NCI-H2227 (cell line): ENCODE measurements at regions not wholly inside any gene's neighbourhood (a gene's known extent, or its start where the extent isn't known, plus 50 kb on each side); places are given as distances from the start of the nearest gene placed in this dataset.
"Not testable (repeated sequence)": the region's sequence is repeated elsewhere in the genome, so short reads cannot be mapped to it uniquely, and the experiment has no call there.

Experiments used
- DNase-seq: peaks from one replicate; lab custom pipeline; 2025; ENCODE audit not compliant: unreplicated experiment; lab: John Stamatoyannopoulos, UW

- DNase-seq: no peak
Measured at GRCh38 chr6:131336596-131336995, 201.3 kb downstream of the AKAP7 start.

GRCh38 chr6:131346896-131347295 lies 211.6 kb downstream of the AKAP7 start:
- not testable (repeated sequence) for DNase-seq

GRCh38 chr6:131348572-131348971 lies 213.3 kb downstream of the AKAP7 start:
- DNase-seq: no peak

- DNase-seq: no peak
Measured at GRCh38 chr6:131349199-131349598, 213.9 kb downstream of the AKAP7 start.

- DNase-seq: no peak
Measured at GRCh38 chr6:131353106-131353505, 217.8 kb downstream of the AKAP7 start.

- no peak for DNase-seq
Measured at GRCh38 chr6:131353876-131354275, 218.6 kb downstream of the AKAP7 start.

- no peak for DNase-seq
Measured at GRCh38 chr6:131354356-131354755, 218.7 kb upstream of the ARG1 start.

- no peak for DNase-seq
Measured at GRCh38 chr6:131356161-131356560, 216.9 kb upstream of the ARG1 start.

GRCh38 chr6:131357501-131357900 lies 215.5 kb upstream of the ARG1 start:
- no peak for DNase-seq

- DNase-seq: no peak
Measured at GRCh38 chr6:131362070-131362469, 211.0 kb upstream of the ARG1 start.

GRCh38 chr6:131362696-131363095 lies 210.3 kb upstream of the ARG1 start:
- DNase-seq: no peak

- no peak for DNase-seq
Measured at GRCh38 chr6:131363947-131364834, 208.8 kb upstream of the ARG1 start.

GRCh38 chr6:131366223-131366622 lies 206.8 kb upstream of the ARG1 start:
- no peak for DNase-seq

- DNase-seq: no peak
Measured at GRCh38 chr6:131367206-131367873, 205.7 kb upstream of the ARG1 start.

- no peak for DNase-seq
Measured at GRCh38 chr6:131368198-131368911, 204.7 kb upstream of the ARG1 start.

- no peak for DNase-seq
Measured at GRCh38 chr6:131372535-131372934, 200.5 kb upstream of the ARG1 start.

GRCh38 chr6:131377112-131377705 lies 195.8 kb upstream of the ARG1 start:
- DNase-seq: no peak

GRCh38 chr6:131378874-131379273 lies 194.2 kb upstream of the ARG1 start:
- DNase-seq: no peak

- no peak for DNase-seq
Measured at GRCh38 chr6:131379948-131380347, 193.1 kb upstream of the ARG1 start.

- no peak for DNase-seq
Measured at GRCh38 chr6:131381052-131381708, 191.8 kb upstream of the ARG1 start.

- no peak for DNase-seq
Measured at GRCh38 chr6:131381709-131382093, 191.3 kb upstream of the ARG1 start.
